ENCODE measurements at regions not wholly inside any gene's neighbourhood (a gene's known extent, or its start where the extent isn't known, plus 50 kb on each side); places are given as distances from the start of the nearest gene placed in this dataset.

- TF ChIP-seq TAF1 (IDR thresholded peaks at IDR 0.05; ENCODE audit: borderline replicate concordance, insufficient read depth, low read length): no peak
- TF ChIP-seq REST (IDR thresholded peaks at IDR 0.05; ENCODE audit: insufficient read depth in 1 of 2, low read depth in 2 of 2, low read length in 2 of 2): no peak
Observed at GRCh38 chr2:71801556-71801955, 346.1 kb downstream of the CYP26B1 start.
